OCI-LY3 (cell line): ENCODE measurements at regions not wholly inside any gene's neighbourhood (a gene's known extent, or its start where the extent isn't known, plus 50 kb on each side); places are given as distances from the start of the nearest gene placed in this dataset.
A peak's percentile ranks its signal among the peaks of the same experiment; 100 is the strongest.

ENCODE experiments used
- H2AFZ ChIP-seq: fragments of 200-600, 300-600 bp; shearing (Covaris generic); 2 replicates; pipeline ENCODE4 v1.6.0; 2014; ENCODE audit warnings: antibody characterized with exemption, low read depth, low read length
- H3K27ac ChIP-seq: fragments of 200-600, 300-600 bp; sonication (generic); 2 replicates; pipeline ENCODE4 v1.5.1; 2014; ENCODE audit warnings: mild to moderate bottlenecking, low read length, moderate library complexity, mixed read lengths
- H3K27me3 ChIP-seq: fragments of 200-600, 300-600 bp; sonication (generic); 2 replicates; pipeline ENCODE4 v1.6.1; 2014; ENCODE audit warnings: low read depth, low read length, mixed read lengths
- H3K36me3 ChIP-seq: fragments of 200-600, 300-600 bp; sonication (generic); replicated peaks from 2 replicates; pipeline ENCODE3; 2014; ENCODE audit warnings: low read depth, low read length, mixed read lengths
- H3K4me1 ChIP-seq: fragments of 300-600, 200-600 bp; sonication (generic); 2 replicates; pipeline ENCODE4 v1.6.1; 2014; ENCODE audit warnings: low read length, mixed read lengths
- H3K4me2 ChIP-seq: fragments of 200-600, 300-600 bp; sonication (generic); 2 replicates; pipeline ENCODE4 v1.6.1; 2014; ENCODE audit warnings: low read length, mixed read lengths
- H3K4me3 ChIP-seq: fragments of 300-600, 200-600 bp; sonication (generic); 2 replicates; pipeline ENCODE4 v1.5.1; 2014; ENCODE audit warnings: antibody characterized with exemption, mild to moderate bottlenecking, low read length, moderate library complexity
- H3K79me2 ChIP-seq: fragments of 300-600, 200-600 bp; shearing (Covaris generic); 2 replicates; pipeline ENCODE4 v1.6.1; 2014; ENCODE audit warnings: mild to moderate bottlenecking, low read length, mixed read lengths
- H3K9ac ChIP-seq: fragments of 300-600, 200-600 bp; shearing (Covaris generic); 2 replicates; pipeline ENCODE4 v1.6.0; 2014; ENCODE audit warnings: mild to moderate bottlenecking, low read length, moderate library complexity
- H3K9me3 ChIP-seq: fragments of 200-600, 300-600 bp; shearing (Covaris generic); 2 replicates; pipeline ENCODE4 v1.6.1; 2014; ENCODE audit warnings: low read length, mixed read lengths; ENCODE audit not compliant: insufficient read depth
- H4K20me1 ChIP-seq: fragments of 200-600, 300-600 bp; sonication (generic); 2 replicates; pipeline ENCODE4 v1.6.1; 2016; ENCODE audit warnings: low read length, mixed read lengths; ENCODE audit not compliant: insufficient read depth
- EZH2phosphoT487 ChIP-seq: fragments of 200-600 bp; shearing (Covaris generic); IDR thresholded peaks from 2 replicates; pipeline ENCODE4 v1.6.1; 2018; ENCODE audit warnings: antibody characterized with exemption, mixed run types, low read depth
- TF ChIP-seq, protein P1 (sequence below): fragments of 200-600, 300-600 bp; sonication (generic); IDR thresholded peaks from 2 replicates; pipeline ENCODE4 v1.5.1; 2014; ENCODE audit warnings: antibody characterized with exemption, low read length, low read depth

DNA sequence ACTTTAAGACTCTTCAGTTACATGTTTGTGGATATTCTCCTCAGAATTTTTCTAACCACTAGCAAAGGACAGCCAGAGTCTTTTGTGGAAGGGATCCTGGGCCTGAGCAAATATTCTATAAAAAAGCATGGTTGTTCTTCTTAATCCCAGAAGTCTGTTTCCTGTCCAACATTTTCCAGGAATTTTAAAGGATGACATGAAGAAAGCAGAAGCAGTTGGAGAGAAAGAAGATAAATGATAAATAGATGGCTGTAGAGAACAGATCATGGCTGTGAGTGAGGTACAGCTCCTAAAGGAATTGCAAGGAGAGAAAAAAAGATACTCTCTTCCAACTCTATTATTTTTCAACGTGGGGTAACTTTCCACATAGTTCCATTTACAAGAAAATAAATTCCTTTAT is 91.8 kb upstream of the STEAP4 start:
- H4K20me1 ChIP-seq = no peaks in the 10 kb centered on the region
- no peaks in the 10 kb centered on the region for H3K36me3 ChIP-seq
- no peak overlapping the region for H3K4me2 ChIP-seq
- no peak overlapping the region for H3K4me3 ChIP-seq
- no peak overlapping the region for H3K9ac ChIP-seq
- H3K4me1 ChIP-seq = peaks cover 23% of the 10 kb centered on the region
- H3K9me3 ChIP-seq = no peaks in the 10 kb centered on the region
- no peak for TF ChIP-seq EZH2phosphoT487
- TF ChIP-seq, protein P1, sequence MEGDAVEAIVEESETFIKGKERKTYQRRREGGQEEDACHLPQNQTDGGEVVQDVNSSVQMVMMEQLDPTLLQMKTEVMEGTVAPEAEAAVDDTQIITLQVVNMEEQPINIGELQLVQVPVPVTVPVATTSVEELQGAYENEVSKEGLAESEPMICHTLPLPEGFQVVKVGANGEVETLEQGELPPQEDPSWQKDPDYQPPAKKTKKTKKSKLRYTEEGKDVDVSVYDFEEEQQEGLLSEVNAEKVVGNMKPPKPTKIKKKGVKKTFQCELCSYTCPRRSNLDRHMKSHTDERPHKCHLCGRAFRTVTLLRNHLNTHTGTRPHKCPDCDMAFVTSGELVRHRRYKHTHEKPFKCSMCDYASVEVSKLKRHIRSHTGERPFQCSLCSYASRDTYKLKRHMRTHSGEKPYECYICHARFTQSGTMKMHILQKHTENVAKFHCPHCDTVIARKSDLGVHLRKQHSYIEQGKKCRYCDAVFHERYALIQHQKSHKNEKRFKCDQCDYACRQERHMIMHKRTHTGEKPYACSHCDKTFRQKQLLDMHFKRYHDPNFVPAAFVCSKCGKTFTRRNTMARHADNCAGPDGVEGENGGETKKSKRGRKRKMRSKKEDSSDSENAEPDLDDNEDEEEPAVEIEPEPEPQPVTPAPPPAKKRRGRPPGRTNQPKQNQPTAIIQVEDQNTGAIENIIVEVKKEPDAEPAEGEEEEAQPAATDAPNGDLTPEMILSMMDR = no peak
- H3K27ac ChIP-seq = no peak overlapping the region
- no peaks in the 10 kb centered on the region for H3K27me3 ChIP-seq
- no peaks in the 10 kb centered on the region for H3K79me2 ChIP-seq
- no peak overlapping the region for H2AFZ ChIP-seq

DNA sequence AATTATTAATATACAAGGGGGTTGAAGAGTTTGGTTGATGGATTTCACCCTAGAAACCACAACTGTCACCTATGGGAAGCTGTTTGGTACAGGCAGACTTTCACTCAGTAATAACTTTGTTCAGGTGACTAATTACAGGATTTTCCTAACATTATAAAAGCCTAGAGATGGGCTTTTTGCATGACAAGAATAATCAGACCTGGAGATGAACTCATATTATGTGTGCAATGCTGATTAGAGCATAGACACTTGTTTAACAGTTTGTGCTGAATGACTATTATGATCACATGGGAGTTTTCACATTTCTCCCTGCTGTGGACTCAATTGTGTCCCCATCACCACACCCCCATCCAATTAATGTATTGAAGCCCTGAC is 90.2 kb upstream of the STEAP4 start:
- Histone ChIP-seq H3K4me2 (peak overlapping the region; percentile 46), H3K79me2 (no peaks in the 10 kb centered on the region), H3K27ac (peak overlapping the region; percentile 71)

DNA sequence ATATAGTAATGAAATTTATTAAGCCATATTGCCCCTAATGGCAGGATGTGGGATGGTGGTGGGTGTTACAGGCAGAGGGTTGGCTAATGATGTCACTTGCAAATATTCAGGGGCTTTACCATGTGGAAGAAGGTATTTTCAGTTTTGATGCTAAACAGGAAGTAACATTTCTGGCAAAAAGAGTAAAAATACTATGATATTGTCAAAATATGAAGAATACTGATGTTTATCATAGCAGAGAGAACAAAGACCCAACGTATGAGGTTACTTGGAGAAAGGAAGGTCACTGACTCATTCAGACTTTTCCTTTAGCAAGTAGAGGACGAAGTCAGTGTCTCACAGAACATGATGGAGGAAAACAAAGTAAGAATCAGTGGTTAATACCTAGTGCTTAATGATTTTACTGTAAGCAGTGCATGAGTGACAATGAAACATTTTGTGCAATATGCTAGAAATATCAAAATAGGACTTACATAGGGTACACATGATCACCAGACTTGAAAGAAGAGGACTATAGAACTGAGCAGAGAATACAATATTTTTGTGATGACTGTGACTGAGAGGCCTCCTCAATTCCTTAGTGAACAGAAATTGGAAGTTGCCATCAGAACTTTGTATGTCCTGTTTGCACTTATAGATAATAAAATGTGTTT is 89.7 kb upstream of the STEAP4 start:
- Histone ChIP-seq H3K27me3 (no peaks in the 10 kb centered on the region), H3K4me1 (peaks cover 23% of the 10 kb centered on the region), H2AFZ (peak overlapping the region; percentile 49; the same call in 1 of the 2 replicates), H3K9ac (0 out of 2 replicates have a peak overlapping the region, but pooled peaks have one; percentile 8), H3K27ac (peak overlapping the region; percentile 71), H3K36me3 (no peaks in the 10 kb centered on the region), H3K4me2 (peak overlapping the region; percentile 46), H3K79me2 (no peaks in the 10 kb centered on the region), H4K20me1 (no peaks in the 10 kb centered on the region), H3K9me3 (no peaks in the 10 kb centered on the region), H3K4me3 (peak overlapping the region; percentile 15; the same call in 1 of the 2 replicates)
- TF ChIP-seq, protein P1 = no peak
- no peak for TF ChIP-seq EZH2phosphoT487

More for the DNA sequence above, 90.2 kb upstream of the STEAP4 start:
- Histone ChIP-seq H3K4me1 (peaks cover 23% of the 10 kb centered on the region), H3K9me3 (no peaks in the 10 kb centered on the region), H3K9ac (no peak overlapping the region), H3K36me3 (no peaks in the 10 kb centered on the region), H3K4me3 (no peak overlapping the region), H2AFZ (no peak overlapping the region; the same call in 1 of the 2 replicates), H3K27me3 (no peaks in the 10 kb centered on the region), H4K20me1 (no peaks in the 10 kb centered on the region)
- TF ChIP-seq, protein P1 = no peak
- no peak for TF ChIP-seq EZH2phosphoT487

DNA sequence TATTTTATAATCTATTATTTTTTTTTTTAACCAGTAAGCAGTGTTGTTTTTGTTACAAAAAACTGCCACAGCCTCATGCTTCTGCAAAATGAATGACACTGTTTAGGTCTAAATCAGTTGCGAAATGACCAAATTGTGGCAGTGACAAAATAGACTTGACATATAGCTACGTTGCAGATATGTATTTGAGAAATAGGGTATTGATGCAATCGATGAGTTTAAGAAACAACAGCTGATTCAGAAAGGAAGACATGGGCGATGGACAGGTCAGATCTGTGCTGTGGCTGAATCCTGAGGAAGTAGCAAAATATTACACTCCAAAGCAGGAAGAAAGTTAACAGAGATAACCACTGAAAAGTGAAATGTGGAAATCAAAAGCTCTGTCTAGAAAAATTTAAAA is 89.0 kb upstream of the STEAP4 start:
- Histone ChIP-seq H3K27ac (no peak overlapping the region), H3K4me2 (0 out of 2 replicates have a peak overlapping the region, but pooled peaks have one; percentile 46), H4K20me1 (no peaks in the 10 kb centered on the region), H3K4me3 (no peak overlapping the region), H3K36me3 (no peaks in the 10 kb centered on the region), H3K79me2 (no peaks in the 10 kb centered on the region), H3K9me3 (no peaks in the 10 kb centered on the region), H3K9ac (no peak overlapping the region), H3K4me1 (peaks cover 23% of the 10 kb centered on the region), H3K27me3 (no peaks in the 10 kb centered on the region), H2AFZ (no peak overlapping the region)
- no peak for TF ChIP-seq EZH2phosphoT487
- TF ChIP-seq, protein P1 = no peak
